GDM1 (cell line): ENCODE measurements at regions not wholly inside any gene's neighbourhood (a gene's known extent, or its start where the extent isn't known, plus 50 kb on each side); places are given as distances from the start of the nearest gene placed in this dataset.

Source experiments
- DNase-seq: peaks from one replicate; lab custom pipeline; 2025; lab: John Stamatoyannopoulos, UW

- DNase-seq = no peak
These were observed 178.4 kb downstream of the MRPL14 start for GRCh38 chr6:43948527-43949485.

GRCh38 chr6:43947860-43948259 lies 177.8 kb downstream of the VEGFA start:
- no peak for DNase-seq

DNA sequence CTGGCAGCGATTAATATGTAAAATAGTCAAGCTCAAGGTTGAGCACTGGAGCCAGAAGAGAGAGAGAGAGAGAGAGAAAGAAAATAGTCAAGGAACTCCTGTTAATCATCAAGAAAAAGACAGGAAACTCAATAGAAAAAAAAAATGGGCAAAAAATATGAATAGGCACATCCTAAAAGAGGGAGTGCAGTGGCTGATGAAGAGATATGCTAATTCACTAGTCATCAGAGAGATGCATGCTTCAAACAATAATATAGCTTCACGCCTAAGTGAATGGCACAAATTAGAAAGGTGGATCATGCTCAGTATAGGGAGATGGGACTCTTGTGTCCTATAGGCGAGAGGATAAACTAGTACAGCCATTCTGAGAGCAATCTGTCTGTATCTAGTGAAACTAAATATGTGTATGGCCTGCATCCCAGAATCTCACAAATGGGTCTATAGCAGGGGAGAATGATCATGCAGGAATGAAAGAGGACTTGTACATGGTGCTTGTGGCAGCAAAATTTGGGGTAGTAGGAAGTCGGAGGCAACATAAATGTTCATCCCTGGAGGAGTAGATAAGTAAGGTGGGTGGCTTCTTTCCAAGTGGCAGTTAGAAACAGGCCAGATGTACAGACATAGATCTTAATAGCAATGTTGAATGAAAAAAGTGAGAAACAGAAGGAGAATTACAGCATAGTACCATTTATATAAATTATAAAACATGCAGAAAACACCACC lies 176.8 kb downstream of the VEGFA start:
- no peak for DNase-seq

GRCh38 chr6:43945768-43946080 lies 175.7 kb downstream of the VEGFA start:
- no peak for DNase-seq

- DNase-seq = no peak
These were observed 175.1 kb downstream of the VEGFA start for GRCh38 chr6:43944908-43945767.

GRCh38 chr6:43943781-43944250 lies 173.8 kb downstream of the VEGFA start:
- DNase-seq = no peak

- no peak for DNase-seq
These were observed 173.2 kb downstream of the VEGFA start for GRCh38 chr6:43943099-43943766.

DNA sequence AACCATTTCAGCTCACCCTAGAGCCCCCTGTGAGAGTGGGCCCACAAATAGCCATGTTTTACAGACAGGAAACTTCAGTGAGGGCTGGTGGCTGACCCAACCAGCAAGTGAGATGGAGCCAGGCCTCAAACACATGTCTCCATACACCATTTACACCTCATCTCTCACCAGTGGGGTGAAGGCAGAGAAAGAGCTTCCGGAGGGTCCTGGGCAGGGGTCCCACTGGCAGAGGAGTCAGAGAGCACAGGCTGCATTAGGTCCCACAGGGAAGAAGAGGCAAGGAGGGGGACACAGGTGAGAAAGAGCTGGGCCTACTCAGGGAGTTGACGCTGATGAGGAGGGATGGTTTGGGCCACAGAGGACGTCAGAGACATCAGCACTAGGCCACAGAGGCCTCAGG lies 172.6 kb downstream of the VEGFA start:
- DNase-seq = no peak

- no peak for DNase-seq
These were observed 172.0 kb downstream of the VEGFA start for GRCh38 chr6:43942011-43942442.

DNA sequence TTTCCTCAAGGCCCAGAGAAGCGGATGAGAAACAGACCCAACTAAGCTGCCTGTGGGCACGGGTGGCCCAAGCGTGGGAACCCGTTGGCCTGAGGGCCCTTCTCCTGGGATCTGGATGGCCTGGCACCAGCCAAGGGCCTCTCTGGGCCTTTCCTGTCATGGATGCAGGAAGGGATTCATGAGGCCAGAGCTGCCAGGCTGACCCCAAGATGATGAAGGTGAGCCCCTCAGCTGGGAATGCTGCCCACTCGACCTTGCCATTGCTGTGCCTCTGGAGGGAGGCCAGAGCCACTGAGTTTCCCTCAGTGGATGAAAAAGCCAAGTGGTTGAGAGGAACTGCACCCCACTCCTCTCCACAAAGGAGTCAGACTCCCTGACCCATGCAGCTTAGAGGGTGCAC lies 171.2 kb downstream of the VEGFA start:
- no peak for DNase-seq

DNA sequence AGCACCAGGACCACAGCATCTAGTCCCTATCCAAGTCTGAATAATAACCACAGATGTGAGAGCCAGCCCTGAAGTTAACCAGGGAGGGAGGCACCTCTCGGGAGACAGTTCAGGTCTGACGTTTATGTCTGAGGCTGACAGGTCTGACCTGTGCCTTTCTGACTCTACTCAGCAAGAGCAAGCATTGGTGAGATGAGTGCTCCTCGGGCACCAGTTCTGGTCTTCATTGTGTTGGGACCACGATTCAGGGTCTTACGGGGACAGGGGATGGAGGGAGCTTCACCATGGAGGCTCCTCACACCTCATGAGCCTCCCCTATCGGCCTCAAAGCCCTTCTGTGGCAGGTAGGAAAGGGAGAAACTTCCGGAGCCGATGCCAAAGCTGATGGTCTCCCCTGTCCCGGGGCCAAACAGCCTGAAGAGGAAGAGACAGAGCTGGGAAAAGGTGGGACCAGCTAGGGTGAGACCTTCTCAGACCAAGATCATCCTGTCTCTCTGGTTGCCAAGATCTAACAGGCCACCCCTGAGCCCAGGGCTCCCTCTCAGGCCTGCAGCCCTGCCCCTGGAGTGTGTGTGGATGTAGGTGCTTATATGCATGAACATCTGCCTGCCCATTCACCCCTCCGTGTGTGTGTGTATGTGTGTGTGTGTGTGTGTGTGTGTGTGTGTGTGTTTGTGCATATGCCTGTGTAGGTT lies 170.5 kb downstream of the VEGFA start:
- DNase-seq = no peak

- no peak for DNase-seq
These were observed 170.0 kb downstream of the VEGFA start for GRCh38 chr6:43940071-43940392.

- DNase-seq = peak; percentile 28
These were observed 169.5 kb downstream of the VEGFA start for GRCh38 chr6:43939281-43940070.

DNA sequence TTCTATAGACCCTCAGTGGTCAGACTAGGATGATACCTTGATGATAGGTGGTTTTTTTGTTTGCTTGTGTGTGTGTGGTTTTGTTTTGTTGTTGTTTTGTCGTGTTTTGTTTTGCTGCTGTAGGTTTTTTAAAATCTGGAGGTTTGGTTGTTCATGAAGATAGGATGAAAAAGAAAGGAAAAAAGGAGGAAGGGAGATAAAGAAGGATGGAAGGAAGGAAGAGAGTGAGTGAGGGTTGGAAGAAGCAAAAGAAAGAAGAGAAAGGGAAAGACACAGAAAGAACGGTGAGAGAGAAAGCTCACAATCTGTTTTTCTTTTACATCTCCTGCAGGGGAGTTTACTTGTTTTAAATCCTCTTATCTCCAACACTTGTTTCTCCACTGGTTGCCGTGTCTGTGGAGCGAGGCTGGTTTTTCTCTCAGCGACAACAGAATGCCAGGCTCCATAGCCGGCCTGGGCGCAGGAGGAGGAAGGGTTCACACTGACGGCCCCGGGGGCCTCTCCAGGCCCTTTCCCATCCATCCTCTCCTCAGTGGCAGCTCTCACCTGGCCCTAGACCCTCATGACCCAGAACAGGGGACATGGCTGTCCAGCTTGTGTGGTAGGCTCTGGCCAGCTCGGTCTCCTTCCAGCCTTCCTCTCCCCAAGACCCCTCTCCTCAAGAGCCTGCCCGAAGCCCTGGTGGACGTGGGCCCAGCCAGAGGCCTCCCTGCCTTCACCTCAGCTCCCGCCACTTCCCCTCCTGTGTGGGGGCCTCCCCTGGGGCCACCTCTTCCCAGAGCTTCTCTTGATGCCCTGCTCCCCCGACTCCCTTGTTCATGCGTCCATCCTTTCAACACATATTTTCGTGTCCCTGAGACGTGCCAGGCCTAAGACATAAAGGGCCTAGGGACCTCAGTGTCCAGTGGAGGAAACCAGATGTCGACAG lies 168.4 kb downstream of the VEGFA start:
- DNase-seq = no peak

GRCh38 chr6:43937236-43938177 lies 167.5 kb downstream of the VEGFA start:
- no peak for DNase-seq

DNA sequence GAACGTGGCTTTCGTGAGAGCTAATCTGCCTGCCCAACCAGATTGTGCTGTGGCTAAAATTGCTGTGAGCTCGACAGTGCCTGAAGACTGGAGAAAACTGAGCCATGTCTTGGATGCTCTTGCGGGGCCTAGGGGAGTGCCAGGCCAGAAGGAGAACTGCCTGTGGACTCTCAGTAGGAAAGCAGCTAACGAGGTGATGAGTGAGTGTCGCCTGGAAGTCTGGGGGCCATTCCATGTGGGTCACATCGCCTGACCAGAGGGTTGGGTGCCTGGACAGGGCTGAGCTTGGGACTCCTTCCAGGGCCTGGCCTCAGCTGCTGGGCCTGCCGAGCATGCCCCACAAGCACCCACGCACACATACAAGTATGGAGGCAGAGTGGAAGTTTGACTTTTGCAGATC lies 166.5 kb downstream of the VEGFA start:
- DNase-seq = no peak

GRCh38 chr6:43935921-43936439 lies 166.0 kb downstream of the VEGFA start:
- DNase-seq = no peak
